OCI-LY1 (cell line): ENCODE measurements at regions not wholly inside any gene's neighbourhood (a gene's known extent, or its start where the extent isn't known, plus 50 kb on each side); places are given as distances from the start of the nearest gene placed in this dataset.

Experiments used
- H2AFZ ChIP-seq: fragments of 200-600 bp; sonication (generic), shearing (Covaris generic); 2 replicates; pipeline ENCODE4 v1.6.0; 2014; ENCODE audit warnings: antibody characterized with exemption, mild to moderate bottlenecking, low read length
- H3F3A ChIP-seq: fragments of 200-600 bp; sonication (generic), shearing (Covaris generic); 2 replicates; pipeline ENCODE4 v1.6.0; 2014; ENCODE audit warnings: mild to moderate bottlenecking, antibody characterized with exemption, low read length, moderate library complexity; ENCODE audit not compliant: insufficient read depth
- H3K27ac ChIP-seq: fragments of 200-600 bp; sonication (generic); 2 replicates; pipeline ENCODE4 v1.5.1; 2014; ENCODE audit warnings: low read length, mixed run types, mild to moderate bottlenecking, low read depth; ENCODE audit not compliant: poor library complexity, severe bottlenecking
- H3K27me3 ChIP-seq: fragments of 200-600 bp; sonication (generic); 2 replicates; pipeline ENCODE4 v1.6.0; 2014; ENCODE audit warnings: antibody characterized with exemption, mild to moderate bottlenecking, low read length, moderate library complexity; ENCODE audit not compliant: insufficient read depth
- H3K36me3 ChIP-seq: fragments of 200-600 bp; sonication (generic); 2 replicates; pipeline ENCODE4 v1.6.1; 2014; ENCODE audit warnings: mild to moderate bottlenecking, antibody characterized with exemption, low read length, moderate library complexity, mixed read lengths; ENCODE audit not compliant: insufficient read depth
- H3K4me1 ChIP-seq: fragments of 200-600 bp; sonication (generic); 2 replicates; pipeline ENCODE4 v1.5.1; 2014; ENCODE audit warnings: mild to moderate bottlenecking, low read length, moderate library complexity; ENCODE audit not compliant: insufficient read depth, severe bottlenecking
- H3K4me2 ChIP-seq: fragments of 200-600 bp; sonication (generic), shearing (Covaris generic); 2 replicates; pipeline ENCODE4 v1.6.1; 2014; ENCODE audit warnings: low read length
- H3K4me3 ChIP-seq: fragments of 200-600 bp; sonication (generic); 2 replicates; pipeline ENCODE4 v1.5.1; 2014; ENCODE audit warnings: low read length, low read depth, mild to moderate bottlenecking, mixed read lengths; ENCODE audit not compliant: poor library complexity, severe bottlenecking
- H3K79me2 ChIP-seq: fragments of 200-600 bp; shearing (Covaris generic); 2 replicates; pipeline ENCODE4 v1.6.1; 2016; ENCODE audit warnings: mixed run types, low read length, mixed read lengths; ENCODE audit not compliant: insufficient read depth
- H3K9ac ChIP-seq: fragments of 200-600 bp; sonication (generic), shearing (Covaris generic); 2 replicates; pipeline ENCODE4 v1.6.1; 2014; ENCODE audit warnings: mild to moderate bottlenecking, low read length, mixed read lengths
- H3K9me2 ChIP-seq: fragments of 200-600 bp; sonication (generic), shearing (Covaris generic); 2 replicates; pipeline ENCODE4 v1.6.1; 2014; ENCODE audit warnings: low read depth, mild to moderate bottlenecking, low read length, mixed read lengths
- H3K9me3 ChIP-seq: fragments of 200-600 bp; shearing (Covaris generic); 2 replicates; pipeline ENCODE4 v1.6.1; 2014; ENCODE audit warnings: low read length, mixed read lengths
- H4K20me1 ChIP-seq: fragments of 200-600 bp; sonication (generic), shearing (Covaris generic); 2 replicates; pipeline ENCODE4 v1.6.0; 2016; ENCODE audit warnings: mild to moderate bottlenecking, low read length; ENCODE audit not compliant: insufficient read depth
- EZH2 ChIP-seq: fragments of 200-600 bp; sonication (generic), shearing (Covaris generic); IDR thresholded peaks from 2 replicates; pipeline ENCODE4 v1.8.0; 2017; ENCODE audit warnings: borderline replicate concordance, mixed run types, mild to moderate bottlenecking, antibody characterized with exemption, low read length, moderate library complexity, mixed read lengths
- TF ChIP-seq, protein P1 (sequence below): fragments of 200-600 bp; sonication (generic), shearing (Covaris generic); IDR thresholded peaks from 2 replicates; pipeline ENCODE4 v1.5.1; 2017; ENCODE audit warnings: mild to moderate bottlenecking, antibody characterized with exemption, low read length, moderate library complexity, mixed read lengths

DNA sequence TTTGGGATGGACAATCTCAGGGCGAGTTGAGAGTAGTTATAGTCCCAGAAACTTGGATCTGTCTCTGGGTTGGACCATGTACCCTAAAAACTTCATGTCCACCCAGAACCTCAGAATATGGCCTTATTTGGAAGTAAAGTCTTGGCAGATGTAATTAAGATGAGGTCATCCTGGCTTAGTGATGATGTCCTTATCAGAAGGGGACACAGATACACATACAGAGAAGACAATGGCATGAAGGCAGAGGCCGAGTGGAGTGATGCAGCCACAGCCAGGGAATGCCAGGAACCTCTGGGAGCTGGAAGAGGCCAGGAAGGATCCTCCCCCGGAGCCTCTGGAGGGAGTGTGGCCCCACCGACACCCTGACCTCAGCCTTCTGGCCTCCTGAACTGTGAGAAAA, 61.2 kb upstream of the STX18 start:
- H4K20me1 ChIP-seq = no peaks in the 10 kb centered on the region
- H3K79me2 ChIP-seq = no peaks in the 10 kb centered on the region
- H3K27ac ChIP-seq = no peak overlapping the region
- no peaks in the 10 kb centered on the region for H3K27me3 ChIP-seq
- H3K9me3 ChIP-seq = no peaks in the 10 kb centered on the region
- H3K9me2 ChIP-seq = no peaks in the 10 kb centered on the region
- TF ChIP-seq EZH2 = no peak
- TF ChIP-seq, protein P1, sequence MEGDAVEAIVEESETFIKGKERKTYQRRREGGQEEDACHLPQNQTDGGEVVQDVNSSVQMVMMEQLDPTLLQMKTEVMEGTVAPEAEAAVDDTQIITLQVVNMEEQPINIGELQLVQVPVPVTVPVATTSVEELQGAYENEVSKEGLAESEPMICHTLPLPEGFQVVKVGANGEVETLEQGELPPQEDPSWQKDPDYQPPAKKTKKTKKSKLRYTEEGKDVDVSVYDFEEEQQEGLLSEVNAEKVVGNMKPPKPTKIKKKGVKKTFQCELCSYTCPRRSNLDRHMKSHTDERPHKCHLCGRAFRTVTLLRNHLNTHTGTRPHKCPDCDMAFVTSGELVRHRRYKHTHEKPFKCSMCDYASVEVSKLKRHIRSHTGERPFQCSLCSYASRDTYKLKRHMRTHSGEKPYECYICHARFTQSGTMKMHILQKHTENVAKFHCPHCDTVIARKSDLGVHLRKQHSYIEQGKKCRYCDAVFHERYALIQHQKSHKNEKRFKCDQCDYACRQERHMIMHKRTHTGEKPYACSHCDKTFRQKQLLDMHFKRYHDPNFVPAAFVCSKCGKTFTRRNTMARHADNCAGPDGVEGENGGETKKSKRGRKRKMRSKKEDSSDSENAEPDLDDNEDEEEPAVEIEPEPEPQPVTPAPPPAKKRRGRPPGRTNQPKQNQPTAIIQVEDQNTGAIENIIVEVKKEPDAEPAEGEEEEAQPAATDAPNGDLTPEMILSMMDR = no peak
- no peaks in the 10 kb centered on the region for H3K4me1 ChIP-seq
- H3K9ac ChIP-seq = no peak overlapping the region
- no peak overlapping the region for H3K4me3 ChIP-seq
- no peaks in the 10 kb centered on the region; the same call in 1 of the 2 replicates for H3K36me3 ChIP-seq
- H2AFZ ChIP-seq = no peak overlapping the region
- no peak overlapping the region for H3K4me2 ChIP-seq
- H3F3A ChIP-seq = no peaks in the 10 kb centered on the region

DNA sequence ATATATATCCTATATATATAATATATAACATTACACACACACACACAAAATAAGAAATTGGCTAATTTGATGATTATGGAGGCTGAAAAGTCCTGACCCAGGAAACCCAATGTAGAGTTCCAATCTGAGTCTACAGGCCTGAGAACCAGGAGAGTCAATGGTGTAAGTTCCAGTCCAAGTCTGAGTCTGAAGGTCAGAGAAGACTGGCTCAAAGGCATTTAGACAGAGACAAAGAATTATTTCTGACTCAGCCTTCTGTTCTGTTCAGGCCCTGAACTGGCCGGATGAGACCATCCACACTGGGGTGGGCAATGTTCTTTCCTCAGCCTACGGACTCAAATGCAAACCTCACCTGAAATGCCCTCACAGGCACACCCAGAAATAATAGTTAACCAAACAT, 60.6 kb upstream of the STX18 start:
- Histone ChIP-seq H3K4me2 (no peak overlapping the region), H3K36me3 (no peaks in the 10 kb centered on the region; the same call in 1 of the 2 replicates), H3K9ac (no peak overlapping the region), H3F3A (no peaks in the 10 kb centered on the region), H3K27me3 (no peaks in the 10 kb centered on the region), H3K9me3 (no peaks in the 10 kb centered on the region), H2AFZ (no peak overlapping the region), H3K79me2 (no peaks in the 10 kb centered on the region), H4K20me1 (no peaks in the 10 kb centered on the region), H3K4me1 (no peaks in the 10 kb centered on the region), H3K9me2 (no peaks in the 10 kb centered on the region), H3K4me3 (no peak overlapping the region), H3K27ac (no peak overlapping the region)
- TF ChIP-seq, protein P1 = no peak
- TF ChIP-seq EZH2 = no peak

DNA sequence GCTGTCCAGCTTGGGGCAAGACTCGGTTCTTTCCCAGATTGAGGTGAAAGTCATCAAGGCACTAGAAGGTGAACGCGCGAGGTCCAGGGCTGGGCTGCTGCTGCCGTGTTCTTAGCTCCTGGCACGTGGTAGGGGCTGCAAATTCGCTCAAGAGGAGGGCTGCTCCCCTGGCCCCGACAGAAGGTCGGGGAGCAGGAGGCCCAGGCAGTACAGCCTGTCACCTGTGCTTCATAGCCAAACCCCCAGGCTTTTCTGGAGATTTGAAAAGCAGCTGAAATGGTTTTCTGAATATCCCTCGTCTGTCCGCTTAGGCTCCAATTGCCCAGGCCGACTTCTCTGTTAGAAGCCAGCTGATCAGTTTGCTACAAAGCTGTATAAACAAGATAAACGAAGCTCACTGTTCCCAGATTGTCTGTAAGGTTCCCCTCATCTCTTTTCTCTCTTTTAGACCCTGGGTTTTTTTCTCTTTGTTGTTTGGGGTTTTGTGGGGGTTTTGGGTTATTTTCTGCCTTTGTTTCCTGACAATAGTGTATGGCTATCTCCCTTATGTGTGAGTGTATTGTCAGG, 60.0 kb upstream of the STX18 start:
- H3F3A ChIP-seq = no peaks in the 10 kb centered on the region
- H3K4me2 ChIP-seq = no peak overlapping the region
- no peaks in the 10 kb centered on the region; the same call in 1 of the 2 replicates for H3K36me3 ChIP-seq
- H3K27ac ChIP-seq = no peak overlapping the region
- no peak for TF ChIP-seq EZH2
- TF ChIP-seq, protein P1 = no peak
- H2AFZ ChIP-seq = no peak overlapping the region
- no peak overlapping the region for H3K4me3 ChIP-seq
- H3K27me3 ChIP-seq = no peaks in the 10 kb centered on the region
- H3K9me2 ChIP-seq = no peaks in the 10 kb centered on the region
- no peaks in the 10 kb centered on the region for H3K4me1 ChIP-seq
- H3K79me2 ChIP-seq = no peaks in the 10 kb centered on the region
- H3K9ac ChIP-seq = no peak overlapping the region
- no peaks in the 10 kb centered on the region for H4K20me1 ChIP-seq
- H3K9me3 ChIP-seq = no peaks in the 10 kb centered on the region
